ENCODE measurements at regions not wholly inside any gene's neighbourhood (a gene's known extent, or its start where the extent isn't known, plus 50 kb on each side); places are given as distances from the start of the nearest gene placed in this dataset.
"Not testable (repeated sequence)": the region's sequence is repeated elsewhere in the genome, so short reads cannot be mapped to it uniquely, and the experiment has no call there.

DNA sequence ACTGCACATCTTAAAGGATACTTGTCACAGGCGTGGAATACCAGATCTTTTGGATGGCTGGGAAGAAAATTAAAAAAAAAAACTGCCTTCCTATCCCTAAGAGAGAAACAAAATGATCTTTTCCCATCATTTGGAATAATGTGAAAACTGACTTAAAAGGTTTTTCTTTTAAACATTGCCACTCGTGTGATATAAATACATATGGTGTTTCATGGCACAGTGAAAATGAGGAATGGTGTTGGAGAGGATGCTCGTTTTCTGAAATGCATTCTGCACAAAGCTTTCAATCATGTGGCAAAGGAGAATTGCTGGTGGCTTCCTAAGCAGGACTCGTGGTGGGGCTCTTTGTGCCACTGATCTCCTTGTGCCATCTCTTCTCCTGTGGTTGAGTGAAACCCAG, 74.9 kb upstream of the LRRC4C start:
- TF ChIP-seq, protein P1, sequence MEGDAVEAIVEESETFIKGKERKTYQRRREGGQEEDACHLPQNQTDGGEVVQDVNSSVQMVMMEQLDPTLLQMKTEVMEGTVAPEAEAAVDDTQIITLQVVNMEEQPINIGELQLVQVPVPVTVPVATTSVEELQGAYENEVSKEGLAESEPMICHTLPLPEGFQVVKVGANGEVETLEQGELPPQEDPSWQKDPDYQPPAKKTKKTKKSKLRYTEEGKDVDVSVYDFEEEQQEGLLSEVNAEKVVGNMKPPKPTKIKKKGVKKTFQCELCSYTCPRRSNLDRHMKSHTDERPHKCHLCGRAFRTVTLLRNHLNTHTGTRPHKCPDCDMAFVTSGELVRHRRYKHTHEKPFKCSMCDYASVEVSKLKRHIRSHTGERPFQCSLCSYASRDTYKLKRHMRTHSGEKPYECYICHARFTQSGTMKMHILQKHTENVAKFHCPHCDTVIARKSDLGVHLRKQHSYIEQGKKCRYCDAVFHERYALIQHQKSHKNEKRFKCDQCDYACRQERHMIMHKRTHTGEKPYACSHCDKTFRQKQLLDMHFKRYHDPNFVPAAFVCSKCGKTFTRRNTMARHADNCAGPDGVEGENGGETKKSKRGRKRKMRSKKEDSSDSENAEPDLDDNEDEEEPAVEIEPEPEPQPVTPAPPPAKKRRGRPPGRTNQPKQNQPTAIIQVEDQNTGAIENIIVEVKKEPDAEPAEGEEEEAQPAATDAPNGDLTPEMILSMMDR (IDR thresholded peaks at IDR 0.05; ENCODE audit: low read length) = no peak
- TF ChIP-seq EZH2phosphoT487 (IDR thresholded peaks at IDR 0.05; ENCODE audit: low read length) (no peak), EZH2 (optimal IDR thresholded peaks at IDR 0.05; ENCODE audit: low read depth, low read length) (no peak)

DNA sequence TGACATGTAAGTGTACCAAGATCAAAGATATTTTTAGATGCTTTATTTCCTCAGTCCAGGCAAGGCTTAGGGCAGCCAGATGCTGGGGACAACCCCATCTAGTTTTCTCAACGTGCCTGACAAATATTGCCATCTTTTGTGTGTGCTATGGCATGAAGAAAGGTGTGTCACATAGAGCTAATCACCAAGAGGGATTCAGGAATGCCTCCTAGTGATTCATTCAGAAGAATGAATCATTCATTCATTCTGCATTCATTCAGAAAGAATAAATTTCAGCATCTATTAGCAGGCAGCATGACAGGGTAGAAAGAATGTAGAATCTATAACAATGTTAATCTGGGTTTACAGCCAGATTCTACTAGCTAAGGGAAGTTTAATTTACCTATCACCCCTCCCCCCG, 75.4 kb upstream of the LRRC4C start:
- Histone ChIP-seq H3K4me3 (ENCODE audit: low read length) (no peak overlapping the region), H3K27ac (ENCODE audit: low read length) (no peak overlapping the region), H3K27me3 (replicated peaks; ENCODE audit: insufficient read depth, low read length) (no peaks in the 10 kb centered on the region), H3K36me3 (replicated peaks; ENCODE audit: insufficient read depth, low read length) (no peaks in the 10 kb centered on the region), H3K9me2 (replicated peaks; ENCODE audit: insufficient read depth, low read length) (no peaks in the 10 kb centered on the region), H3K79me2 (ENCODE audit: low read length) (no peaks in the 10 kb centered on the region), H4K20me1 (ENCODE audit: insufficient read depth, low read length) (no peaks in the 10 kb centered on the region), H3K4me2 (ENCODE audit: low read depth, low read length) (no peak overlapping the region), H3K4me1 (ENCODE audit: low read length) (no peaks in the 10 kb centered on the region), H2AFZ (ENCODE audit: low read length) (no peak overlapping the region), H3K9ac (ENCODE audit: low read length) (no peak overlapping the region), H3K9me3 (replicated peaks; ENCODE audit: insufficient read depth, low read length) (no peaks in the 10 kb centered on the region), H3F3A (ENCODE audit: insufficient read depth, low read length) (no peaks in the 10 kb centered on the region)
- no peak for TF ChIP-seq EZH2phosphoT487 (IDR thresholded peaks at IDR 0.05; ENCODE audit: low read length)
- TF ChIP-seq, protein P1 (IDR thresholded peaks at IDR 0.05; ENCODE audit: low read length) = no peak
- no peak for TF ChIP-seq EZH2 (optimal IDR thresholded peaks at IDR 0.05; ENCODE audit: low read depth, low read length)
- peak; percentile 26 for DNase-seq

More for the DNA sequence above, 74.9 kb upstream of the LRRC4C start:
- H3K4me3 ChIP-seq (ENCODE audit: low read length) = no peak overlapping the region
- no peaks in the 10 kb centered on the region for H3K9me3 ChIP-seq (replicated peaks; ENCODE audit: insufficient read depth, low read length)
- no peaks in the 10 kb centered on the region for H3K36me3 ChIP-seq (replicated peaks; ENCODE audit: insufficient read depth, low read length)
- H4K20me1 ChIP-seq (ENCODE audit: insufficient read depth, low read length) = no peaks in the 10 kb centered on the region
- H3K27ac ChIP-seq (ENCODE audit: low read length) = no peak overlapping the region
- no peaks in the 10 kb centered on the region for H3F3A ChIP-seq (ENCODE audit: insufficient read depth, low read length)
- H3K4me2 ChIP-seq (ENCODE audit: low read depth, low read length) = no peak overlapping the region
- H3K27me3 ChIP-seq (replicated peaks; ENCODE audit: insufficient read depth, low read length) = no peaks in the 10 kb centered on the region
- H3K9me2 ChIP-seq (replicated peaks; ENCODE audit: insufficient read depth, low read length) = no peaks in the 10 kb centered on the region
- no peak overlapping the region for H3K9ac ChIP-seq (ENCODE audit: low read length)
- H3K4me1 ChIP-seq (ENCODE audit: low read length) = no peaks in the 10 kb centered on the region
- no peaks in the 10 kb centered on the region for H3K79me2 ChIP-seq (ENCODE audit: low read length)
- no peak for DNase-seq
- no peak overlapping the region for H2AFZ ChIP-seq (ENCODE audit: low read length)

DNA sequence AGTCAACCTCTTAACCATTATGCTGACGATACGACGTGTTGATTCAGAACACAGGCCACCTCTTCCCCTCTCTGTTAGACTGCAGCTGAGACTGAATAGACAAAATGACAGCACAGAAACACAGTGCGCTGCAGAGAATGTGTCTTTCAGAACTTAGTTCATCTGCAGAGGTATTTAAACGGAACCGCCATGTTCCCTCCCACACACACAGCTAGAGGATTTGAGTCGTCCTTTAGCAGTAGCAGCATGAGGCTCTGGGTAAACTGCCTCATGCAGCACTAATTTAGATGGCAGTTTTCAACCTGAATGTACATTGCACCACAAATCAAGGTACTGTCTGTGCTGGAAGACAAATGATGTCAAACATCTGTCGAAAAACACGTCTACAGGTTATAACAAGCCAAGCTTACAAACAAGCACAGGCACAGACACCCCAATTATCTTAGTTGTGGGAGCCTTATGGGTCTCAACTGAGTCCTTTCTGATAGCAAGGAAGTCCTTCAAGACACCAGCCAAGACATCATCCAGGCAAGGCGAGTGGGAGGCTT, 76.6 kb upstream of the LRRC4C start:
- H3K79me2 ChIP-seq (ENCODE audit: low read length) = no peaks in the 10 kb centered on the region
- no peaks in the 10 kb centered on the region for H3K36me3 ChIP-seq (replicated peaks; ENCODE audit: insufficient read depth, low read length)
- no peak for DNase-seq
- no peaks in the 10 kb centered on the region for H3K9me2 ChIP-seq (replicated peaks; ENCODE audit: insufficient read depth, low read length)
- no peaks in the 10 kb centered on the region for H4K20me1 ChIP-seq (ENCODE audit: insufficient read depth, low read length)
- H3K27me3 ChIP-seq (replicated peaks; ENCODE audit: insufficient read depth, low read length) = no peaks in the 10 kb centered on the region
- TF ChIP-seq, protein P1 (IDR thresholded peaks at IDR 0.05; ENCODE audit: low read length) = no peak
- TF ChIP-seq EZH2phosphoT487 (IDR thresholded peaks at IDR 0.05; ENCODE audit: low read length) = no peak
- no peak for TF ChIP-seq EZH2 (optimal IDR thresholded peaks at IDR 0.05; ENCODE audit: low read depth, low read length)
- H3K27ac ChIP-seq (ENCODE audit: low read length) = no peak overlapping the region
- no peak overlapping the region for H2AFZ ChIP-seq (ENCODE audit: low read length)
- H3K4me1 ChIP-seq (ENCODE audit: low read length) = no peaks in the 10 kb centered on the region
- no peak overlapping the region for H3K4me3 ChIP-seq (ENCODE audit: low read length)
- H3K9ac ChIP-seq (ENCODE audit: low read length) = no peak overlapping the region
- no peak overlapping the region for H3K4me2 ChIP-seq (ENCODE audit: low read depth, low read length)
- no peaks in the 10 kb centered on the region for H3F3A ChIP-seq (ENCODE audit: insufficient read depth, low read length)
- no peaks in the 10 kb centered on the region for H3K9me3 ChIP-seq (replicated peaks; ENCODE audit: insufficient read depth, low read length)

DNA sequence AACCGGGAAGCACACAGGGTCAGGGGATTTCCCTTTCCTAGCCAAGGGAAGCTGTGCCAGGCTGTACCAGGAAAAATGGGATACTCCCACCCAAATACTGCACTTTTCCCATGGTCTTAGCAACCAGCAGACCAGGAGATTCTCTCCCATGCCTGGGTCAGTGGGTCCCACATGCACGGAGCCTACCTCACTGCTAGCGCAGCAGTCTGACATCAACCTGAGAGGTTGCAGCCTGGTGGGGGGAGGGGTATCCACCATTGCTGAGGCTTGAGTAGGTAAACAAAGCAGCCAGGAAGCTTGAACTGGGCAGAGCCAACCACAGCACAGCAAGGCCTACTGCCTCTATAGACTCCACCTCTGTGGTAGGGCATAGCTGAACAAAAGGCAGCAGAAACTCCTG, 85.5 kb upstream of the LRRC4C start:
- DNase-seq; H3F3A ChIP-seq (ENCODE audit: insufficient read depth, low read length); H3K36me3 ChIP-seq (replicated peaks; ENCODE audit: insufficient read depth, low read length); H3K9me3 ChIP-seq (replicated peaks; ENCODE audit: insufficient read depth, low read length); H3K79me2 ChIP-seq (ENCODE audit: low read length); H3K4me2 ChIP-seq (ENCODE audit: low read depth, low read length); H3K27me3 ChIP-seq (replicated peaks; ENCODE audit: insufficient read depth, low read length); H3K9ac ChIP-seq (ENCODE audit: low read length); H3K27ac ChIP-seq (ENCODE audit: low read length); H3K4me3 ChIP-seq (ENCODE audit: low read length); H2AFZ ChIP-seq (ENCODE audit: low read length); H4K20me1 ChIP-seq (ENCODE audit: insufficient read depth, low read length); H3K4me1 ChIP-seq (ENCODE audit: low read length); H3K9me2 ChIP-seq (replicated peaks; ENCODE audit: insufficient read depth, low read length): not testable (repeated sequence)

Data from MM.1S (cell line).